OCI-LY3 (cell line): ENCODE measurements at regions not wholly inside any gene's neighbourhood (a gene's known extent, or its start where the extent isn't known, plus 50 kb on each side); places are given as distances from the start of the nearest gene placed in this dataset.

ENCODE experiments used
- H2AFZ ChIP-seq: fragments of 200-600, 300-600 bp; shearing (Covaris generic); 2 replicates; pipeline ENCODE4 v1.6.0; 2014; ENCODE audit warnings: antibody characterized with exemption, low read depth, low read length
- H3K27ac ChIP-seq: fragments of 200-600, 300-600 bp; sonication (generic); 2 replicates; pipeline ENCODE4 v1.5.1; 2014; ENCODE audit warnings: mild to moderate bottlenecking, low read length, moderate library complexity, mixed read lengths
- H3K27me3 ChIP-seq: fragments of 200-600, 300-600 bp; sonication (generic); 2 replicates; pipeline ENCODE4 v1.6.1; 2014; ENCODE audit warnings: low read depth, low read length, mixed read lengths
- H3K36me3 ChIP-seq: fragments of 200-600, 300-600 bp; sonication (generic); replicated peaks from 2 replicates; pipeline ENCODE3; 2014; ENCODE audit warnings: low read depth, low read length, mixed read lengths
- H3K4me1 ChIP-seq: fragments of 300-600, 200-600 bp; sonication (generic); 2 replicates; pipeline ENCODE4 v1.6.1; 2014; ENCODE audit warnings: low read length, mixed read lengths
- H3K4me2 ChIP-seq: fragments of 200-600, 300-600 bp; sonication (generic); 2 replicates; pipeline ENCODE4 v1.6.1; 2014; ENCODE audit warnings: low read length, mixed read lengths
- H3K4me3 ChIP-seq: fragments of 300-600, 200-600 bp; sonication (generic); 2 replicates; pipeline ENCODE4 v1.5.1; 2014; ENCODE audit warnings: antibody characterized with exemption, mild to moderate bottlenecking, low read length, moderate library complexity
- H3K79me2 ChIP-seq: fragments of 300-600, 200-600 bp; shearing (Covaris generic); 2 replicates; pipeline ENCODE4 v1.6.1; 2014; ENCODE audit warnings: mild to moderate bottlenecking, low read length, mixed read lengths
- H3K9ac ChIP-seq: fragments of 300-600, 200-600 bp; shearing (Covaris generic); 2 replicates; pipeline ENCODE4 v1.6.0; 2014; ENCODE audit warnings: mild to moderate bottlenecking, low read length, moderate library complexity
- H3K9me3 ChIP-seq: fragments of 200-600, 300-600 bp; shearing (Covaris generic); 2 replicates; pipeline ENCODE4 v1.6.1; 2014; ENCODE audit warnings: low read length, mixed read lengths; ENCODE audit not compliant: insufficient read depth
- H4K20me1 ChIP-seq: fragments of 200-600, 300-600 bp; sonication (generic); 2 replicates; pipeline ENCODE4 v1.6.1; 2016; ENCODE audit warnings: low read length, mixed read lengths; ENCODE audit not compliant: insufficient read depth
- EZH2phosphoT487 ChIP-seq: fragments of 200-600 bp; shearing (Covaris generic); IDR thresholded peaks from 2 replicates; pipeline ENCODE4 v1.6.1; 2018; ENCODE audit warnings: antibody characterized with exemption, mixed run types, low read depth
- TF ChIP-seq, protein P1 (sequence below): fragments of 200-600, 300-600 bp; sonication (generic); IDR thresholded peaks from 2 replicates; pipeline ENCODE4 v1.5.1; 2014; ENCODE audit warnings: antibody characterized with exemption, low read length, low read depth

DNA sequence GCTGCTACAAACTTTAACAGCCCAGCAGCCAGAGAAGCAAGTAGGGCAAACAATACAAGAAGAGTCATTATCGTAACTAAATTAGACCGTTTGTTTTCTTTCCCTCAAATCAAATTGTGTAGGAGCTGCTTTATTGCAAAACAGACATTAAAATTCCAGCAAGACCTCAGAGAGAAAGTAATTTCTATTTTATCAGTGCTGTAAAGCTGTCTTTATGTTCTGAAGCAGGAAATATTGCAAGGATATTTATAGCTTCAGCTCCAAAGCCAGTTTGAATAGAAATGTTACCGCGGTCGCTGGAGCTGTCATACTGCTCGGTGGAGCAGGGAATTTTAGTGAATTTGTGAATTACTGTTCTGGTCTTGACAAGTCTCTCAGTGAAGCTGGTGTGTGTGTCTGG is 503.8 kb upstream of the PLXNA2 start:
- Histone ChIP-seq H3K4me2 (no peak overlapping the region), H3K9ac (no peak overlapping the region), H3K79me2 (no peaks in the 10 kb centered on the region), H3K27ac (no peak overlapping the region), H2AFZ (no peak overlapping the region), H3K36me3 (no peaks in the 10 kb centered on the region), H3K4me3 (no peak overlapping the region), H3K9me3 (no peaks in the 10 kb centered on the region), H3K27me3 (peaks cover 17% of the 10 kb centered on the region; the same call in 1 of the 2 replicates), H4K20me1 (no peaks in the 10 kb centered on the region), H3K4me1 (no peaks in the 10 kb centered on the region)
- TF ChIP-seq EZH2phosphoT487: no peak
- TF ChIP-seq, protein P1, sequence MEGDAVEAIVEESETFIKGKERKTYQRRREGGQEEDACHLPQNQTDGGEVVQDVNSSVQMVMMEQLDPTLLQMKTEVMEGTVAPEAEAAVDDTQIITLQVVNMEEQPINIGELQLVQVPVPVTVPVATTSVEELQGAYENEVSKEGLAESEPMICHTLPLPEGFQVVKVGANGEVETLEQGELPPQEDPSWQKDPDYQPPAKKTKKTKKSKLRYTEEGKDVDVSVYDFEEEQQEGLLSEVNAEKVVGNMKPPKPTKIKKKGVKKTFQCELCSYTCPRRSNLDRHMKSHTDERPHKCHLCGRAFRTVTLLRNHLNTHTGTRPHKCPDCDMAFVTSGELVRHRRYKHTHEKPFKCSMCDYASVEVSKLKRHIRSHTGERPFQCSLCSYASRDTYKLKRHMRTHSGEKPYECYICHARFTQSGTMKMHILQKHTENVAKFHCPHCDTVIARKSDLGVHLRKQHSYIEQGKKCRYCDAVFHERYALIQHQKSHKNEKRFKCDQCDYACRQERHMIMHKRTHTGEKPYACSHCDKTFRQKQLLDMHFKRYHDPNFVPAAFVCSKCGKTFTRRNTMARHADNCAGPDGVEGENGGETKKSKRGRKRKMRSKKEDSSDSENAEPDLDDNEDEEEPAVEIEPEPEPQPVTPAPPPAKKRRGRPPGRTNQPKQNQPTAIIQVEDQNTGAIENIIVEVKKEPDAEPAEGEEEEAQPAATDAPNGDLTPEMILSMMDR: no peak

GRCh38 chr1:208748387-208749165 is 504.4 kb upstream of the PLXNA2 start:
- Histone ChIP-seq H3K9me3 (no peaks in the 10 kb centered on the region), H2AFZ (no peak overlapping the region), H3K4me1 (no peaks in the 10 kb centered on the region), H3K4me2 (no peak overlapping the region), H3K36me3 (no peaks in the 10 kb centered on the region), H3K9ac (no peak overlapping the region), H3K27ac (no peak overlapping the region), H3K4me3 (no peak overlapping the region), H3K27me3 (peaks cover 17% of the 10 kb centered on the region; the same call in 1 of the 2 replicates), H4K20me1 (no peaks in the 10 kb centered on the region), H3K79me2 (no peaks in the 10 kb centered on the region)
- TF ChIP-seq, protein P1: no peak
- no peak for TF ChIP-seq EZH2phosphoT487

DNA sequence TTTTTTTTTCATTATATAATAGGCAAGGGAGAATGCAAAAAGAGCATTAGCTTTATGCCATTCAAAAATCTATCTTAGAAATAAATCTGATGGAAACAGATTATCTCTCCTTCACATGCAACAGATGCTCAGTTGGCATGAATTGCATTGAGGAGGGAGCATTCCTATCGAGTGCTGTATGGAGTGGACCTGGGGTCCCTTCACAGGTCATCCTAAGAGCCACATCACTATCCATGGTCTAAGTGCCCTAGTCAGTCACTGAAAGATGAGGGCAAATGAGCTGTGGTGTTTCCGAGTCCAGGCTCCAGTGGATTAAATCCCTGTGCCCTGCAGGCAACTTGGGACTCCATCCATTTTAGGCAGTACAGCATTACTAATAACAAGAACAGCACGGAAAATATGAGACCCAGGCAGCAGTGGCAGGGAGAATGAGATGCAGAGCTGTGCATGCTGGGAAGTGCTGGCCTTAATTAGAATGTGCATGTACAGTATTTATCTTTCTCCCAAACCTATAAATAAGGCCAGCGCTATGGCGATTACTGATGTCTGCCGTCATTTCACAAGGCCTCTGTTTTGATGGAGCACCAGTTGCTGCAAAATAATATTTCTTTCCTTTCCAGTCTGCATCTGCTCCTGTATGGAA is 512.3 kb upstream of the PLXNA2 start:
- no peak overlapping the region for H3K4me2 ChIP-seq
- H4K20me1 ChIP-seq: no peaks in the 10 kb centered on the region
- H3K4me3 ChIP-seq: no peak overlapping the region
- H3K9ac ChIP-seq: no peak overlapping the region
- H3K36me3 ChIP-seq: no peaks in the 10 kb centered on the region
- H3K27me3 ChIP-seq: no peaks in the 10 kb centered on the region
- no peak overlapping the region for H2AFZ ChIP-seq
- no peaks in the 10 kb centered on the region for H3K9me3 ChIP-seq
- no peaks in the 10 kb centered on the region for H3K79me2 ChIP-seq
- no peaks in the 10 kb centered on the region for H3K4me1 ChIP-seq
- TF ChIP-seq, protein P1: no peak
- no peak for TF ChIP-seq EZH2phosphoT487
- no peak overlapping the region for H3K27ac ChIP-seq

DNA sequence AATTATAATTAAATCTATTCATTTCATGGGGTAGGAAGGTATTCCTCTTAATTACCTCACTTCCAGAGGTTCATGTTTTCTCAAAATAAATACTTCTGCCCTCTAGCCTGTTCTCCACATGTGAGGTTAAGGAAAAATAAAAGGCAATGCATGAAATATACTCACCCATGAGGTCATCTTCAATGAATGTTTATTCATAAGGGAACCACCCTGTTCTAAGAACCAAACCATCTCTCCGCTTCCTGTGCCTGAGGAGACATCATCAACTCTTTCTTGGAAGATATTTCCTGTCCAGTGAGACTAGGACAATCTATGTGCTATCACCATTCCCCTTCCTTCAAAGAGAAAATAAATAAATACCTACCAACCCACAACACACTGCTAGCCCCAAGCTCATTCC is 513.7 kb upstream of the PLXNA2 start:
- no peaks in the 10 kb centered on the region for H3K27me3 ChIP-seq
- no peaks in the 10 kb centered on the region for H3K9me3 ChIP-seq
- H3K4me3 ChIP-seq: no peak overlapping the region
- H3K27ac ChIP-seq: no peak overlapping the region
- no peak overlapping the region for H2AFZ ChIP-seq
- no peaks in the 10 kb centered on the region for H3K79me2 ChIP-seq
- H3K4me2 ChIP-seq: no peak overlapping the region
- no peaks in the 10 kb centered on the region for H3K4me1 ChIP-seq
- H3K9ac ChIP-seq: no peak overlapping the region
- H3K36me3 ChIP-seq: no peaks in the 10 kb centered on the region
- no peaks in the 10 kb centered on the region for H4K20me1 ChIP-seq
- TF ChIP-seq, protein P1: no peak
- no peak for TF ChIP-seq EZH2phosphoT487
